Cardiac fibroblast (primary cell): ENCODE measurements at regions not wholly inside any gene's neighbourhood (a gene's known extent, or its start where the extent isn't known, plus 50 kb on each side); places are given as distances from the start of the nearest gene placed in this dataset.

Experiments used
- DNase-seq, 2 donors: peaks; one replicate each; pipeline versions ENCODE4 v3.0.0 to v3.0.0-alpha.2; 2010; ENCODE audit warnings: low read depth in 2 of 2
- H3K4me3 ChIP-seq, 2 donors: replicated peaks in 1 of 2; 1 replicate in 1 of 2; 2 replicates in 1 of 2; pipeline ENCODE4 v1.5.1; 2011; ENCODE audit warnings: low read depth in 2 of 2, low read length in 2 of 2, mild to moderate bottlenecking in 2 of 2, moderate library complexity in 1 of 2
- CTCF ChIP-seq: IDR thresholded peaks from one replicate; pipeline ENCODE4 v1.5.1; 2011; ENCODE audit warnings: low read depth, mild to moderate bottlenecking, low read length, inconsistent platforms

- H3K4me3 ChIP-seq = no peak overlapping the region
- TF ChIP-seq CTCF = no peak
- no peak for DNase-seq
Observed at GRCh38 chr1:8176279-8176678, 141.6 kb upstream of the SLC45A1 start.

DNA sequence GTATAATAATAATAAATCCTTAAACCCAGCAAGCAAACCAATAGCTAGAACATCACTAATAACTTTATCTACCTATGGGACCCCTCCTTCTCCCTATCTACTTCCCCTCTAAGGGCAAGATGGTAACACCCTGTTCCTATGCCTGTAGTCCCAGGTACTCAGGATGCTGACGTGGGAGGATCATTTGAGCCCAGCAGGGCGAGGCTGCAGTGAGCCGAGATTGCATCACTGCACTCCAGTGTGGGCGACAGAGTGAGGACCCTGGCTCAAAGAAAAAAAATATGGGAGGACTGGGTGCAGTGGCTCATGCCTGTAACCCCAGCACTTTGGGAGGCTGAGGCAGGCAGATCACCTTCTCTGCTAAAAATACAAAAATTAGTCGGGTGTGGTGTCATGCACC is 143.1 kb upstream of the SLC45A1 start:
- H3K4me3 ChIP-seq = no peak overlapping the region
- DNase-seq = no peak

GRCh38 chr1:8171751-8172464 is 145.8 kb upstream of the ERRFI1 start:
- DNase-seq = peak in 1 of 2 donors; percentile 47
- no peak overlapping the region for H3K4me3 ChIP-seq
- no peak for TF ChIP-seq CTCF

More for the DNA sequence above, 143.1 kb upstream of the SLC45A1 start:
- no peak for TF ChIP-seq CTCF

- DNase-seq = no peak
- no peak for TF ChIP-seq CTCF
- no peak overlapping the region for H3K4me3 ChIP-seq
Observed at GRCh38 chr1:8170059-8170835, 144.1 kb upstream of the ERRFI1 start.

- peak; percentile 92 to 95 for DNase-seq
- no peak for TF ChIP-seq CTCF
- no peak overlapping the region for H3K4me3 ChIP-seq
Observed at GRCh38 chr1:8169364-8170058, 143.4 kb upstream of the ERRFI1 start.

GRCh38 chr1:8167936-8168335 is 141.8 kb upstream of the ERRFI1 start:
- no peak for DNase-seq
- no peak for TF ChIP-seq CTCF
- no peak overlapping the region for H3K4me3 ChIP-seq
